ENCODE measurements at regions not wholly inside any gene's neighbourhood (a gene's known extent, or its start where the extent isn't known, plus 50 kb on each side); places are given as distances from the start of the nearest gene placed in this dataset.

DNA sequence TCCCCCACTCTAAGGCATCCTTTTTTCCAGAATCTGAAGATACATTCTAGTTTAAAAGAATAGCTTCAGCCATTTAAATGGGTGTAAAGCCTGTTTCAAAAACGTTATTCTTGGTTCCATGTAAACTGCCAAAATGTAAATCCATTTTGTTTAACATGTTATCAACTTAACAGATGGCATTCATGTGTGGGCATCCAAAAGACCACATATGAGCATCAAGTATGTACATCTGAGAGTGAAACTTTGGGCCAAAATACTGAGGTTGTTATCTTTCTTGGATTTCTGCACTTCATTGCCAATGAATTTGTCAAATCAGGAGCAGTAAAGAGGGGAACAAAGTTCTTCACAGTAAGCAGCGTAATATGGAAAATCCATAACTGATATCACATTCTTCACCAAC, 395.4 kb downstream of the ZNF804A start:
- Histone ChIP-seq H4K8ac (ENCODE audit: extremely low read depth, insufficient read depth, low read length) (no peak overlapping the region), H3K4ac (replicated peaks; ENCODE audit: insufficient read length, low read depth, low read length) (no peak overlapping the region), H3K4me3 (ENCODE audit: extremely low read depth in 1 of 4, insufficient read depth in 2 of 4, low read depth in 3 of 4, low read length in 4 of 4) (no peak overlapping the region), H2BK12ac (ENCODE audit: low read depth, low read length) (no peak overlapping the region), H3K23me2 (ENCODE audit: low read depth, low read length) (no peaks in the 10 kb centered on the region), H3K27ac (ENCODE audit: low read depth, low read length) (no peak overlapping the region), H3K9me3 (ENCODE audit: insufficient read depth in 2 of 2, low read depth in 1 of 2, low read length in 1 of 2) (no peaks in the 10 kb centered on the region), H3K18ac (ENCODE audit: extremely low read depth, low read length) (no peak overlapping the region), H3K79me2 (ENCODE audit: control insufficient read depth in 1 of 2, insufficient read depth in 2 of 2, low read length in 2 of 2) (no peaks in the 10 kb centered on the region), H3K23ac (ENCODE audit: insufficient read length) (no peak overlapping the region), H3K36me3 (ENCODE audit: control insufficient read depth in 2 of 4, insufficient read depth in 4 of 4, low read length in 3 of 4) (no peaks in the 10 kb centered on the region), H2AK5ac (ENCODE audit: low read depth, low read length) (no peak overlapping the region), H4K5ac (ENCODE audit: insufficient read length, low read depth, low read length) (no peak overlapping the region), H3K79me1 (ENCODE audit: low read depth, low read length) (no peaks in the 10 kb centered on the region), H2BK120ac (replicated peaks; ENCODE audit: low read depth, low read length) (no peak overlapping the region), H3K14ac (ENCODE audit: insufficient read length) (no peak overlapping the region), H3K56ac (replicated peaks; ENCODE audit: insufficient read length, low read depth, low read length) (no peak overlapping the region), H3K4me1 (replicated peaks in 1 of 4; ENCODE audit: control insufficient read depth in 3 of 4, insufficient read depth in 4 of 4, low read length in 3 of 4) (no peaks in the 10 kb centered on the region), H3K9ac (replicated peaks in 1 of 4; ENCODE audit: extremely low read depth in 1 of 4, low read depth in 3 of 4, low read length in 3 of 4) (no peak overlapping the region), H2AFZ (ENCODE audit: low read length) (no peak overlapping the region; the same call in 1 of the 2 replicates), H3K4me2 (ENCODE audit: insufficient read depth in 1 of 2, low read depth in 2 of 2, low read length in 2 of 2) (no peak overlapping the region), H4K20me1 (replicated peaks in 1 of 2; ENCODE audit: control insufficient read depth in 1 of 2, insufficient read depth in 2 of 2, low read length in 2 of 2) (no peaks in the 10 kb centered on the region), H2BK15ac (ENCODE audit: low read length) (no peak overlapping the region), H2BK5ac (ENCODE audit: low read depth, low read length) (no peak overlapping the region), H4K91ac (replicated peaks; ENCODE audit: insufficient read length, low read length) (no peak overlapping the region), H3K27me3 (replicated peaks in 1 of 4; ENCODE audit: control insufficient read depth in 3 of 4, extremely low read depth in 1 of 4, insufficient read depth in 3 of 4, low read length in 3 of 4) (no peaks in the 10 kb centered on the region), H2BK20ac (ENCODE audit: low read length) (no peak overlapping the region)
- DNase-seq (ENCODE audit: low read depth in 1 of 2, low spot score in 2 of 2) (no peak), FAIRE-seq (no peak)
- POLR2A ChIA-PET (ENCODE audit: partially characterized antibody) = no interaction called here
- 91% methylated on average over 2 of the region's 2 CpGs; no CpG with 5 or more reads in 1 of the 2 experiments for whole genome bisulfite sequencing, 2 experiments (ENCODE audit: extremely low coverage in 1 of 2, insufficient coverage in 1 of 2, insufficient read length in 1 of 2, insufficient replicate concordance in 2 of 2, low coverage in 1 of 2, low lambda C conversion rate in 2 of 2, missing lambda C conversion rate in 1 of 2)
- CTCF ChIA-PET (ENCODE audit: partially characterized antibody) = no interaction called here
- TF ChIP-seq TAF7 (optimal IDR thresholded peaks at IDR 0.05; ENCODE audit: borderline replicate concordance, low read depth, low read length) (no peak), EZH2 (IDR thresholded peaks at IDR 0.05; ENCODE audit: low read depth, low read length, severe bottlenecking) (no peak), FOSL1 (IDR thresholded peaks at IDR 0.05; ENCODE audit: insufficient read depth, low read depth, low read length) (no peak), CEBPB (IDR thresholded peaks at IDR 0.05; ENCODE audit: low read depth, low read length) (no peak), SP4 (IDR thresholded peaks at IDR 0.05; ENCODE audit: low read length) (no peak), ZNF274 (IDR thresholded peaks at IDR 0.05; ENCODE audit: borderline replicate concordance, extremely low read depth, low read length) (no peak), GABPA (IDR thresholded peaks at IDR 0.05; ENCODE audit: borderline replicate concordance, insufficient read depth, low read length) (no peak), NRF1 (IDR thresholded peaks at IDR 0.05; ENCODE audit: low read depth, low read length) (no peak)

Data from H1 (cell line).